SK-N-SH treated with all-trans-retinoic acid at 6 μM for 48 hours (cell line): ENCODE measurements at regions not wholly inside any gene's neighbourhood (a gene's known extent, or its start where the extent isn't known, plus 50 kb on each side); places are given as distances from the start of the nearest gene placed in this dataset.

ENCODE experiments used
- ARNTL ChIP-seq: fragments of 450-650 bp; formaldehyde crosslinking; IDR thresholded peaks from 2 replicates; pipeline ENCODE4 v1.5.0; 2020; ENCODE audit warnings: low read depth, mild to moderate bottlenecking, moderate library complexity, borderline replicate concordance
- BACH2 ChIP-seq: fragments of 250-450 bp; sonication (Bioruptor Pico); IDR thresholded peaks from 2 replicates; pipeline ENCODE4 v1.9.0; 2021; ENCODE audit warnings: mild to moderate bottlenecking, borderline replicate concordance
- ESRRG ChIP-seq: fragments of 250-450 bp; sonication (Bioruptor Pico); IDR thresholded peaks from 2 replicates; pipeline ENCODE4 v1.6.1; 2021; ENCODE audit warnings: mild to moderate bottlenecking
- GLIS3 ChIP-seq: fragments of 250-450 bp; sonication (Bioruptor Pico); IDR thresholded peaks from 2 replicates; pipeline ENCODE4 v1.5.0; 2020; ENCODE audit warnings: mild to moderate bottlenecking, moderate library complexity
- PPARA ChIP-seq: fragments of 250-450 bp; sonication (Bioruptor Pico); IDR thresholded peaks from 2 replicates; pipeline ENCODE4 v1.5.0; 2020; ENCODE audit warnings: mild to moderate bottlenecking, borderline replicate concordance
- RARB ChIP-seq: fragments of 250-450 bp; sonication (Bioruptor Pico); IDR thresholded peaks from 2 replicates; pipeline ENCODE4 v1.8.0; 2021; ENCODE audit warnings: mild to moderate bottlenecking, moderate library complexity
- ZC3H10 ChIP-seq: fragments of 250-450 bp; sonication (Bioruptor Pico); IDR thresholded peaks from 2 replicates; pipeline ENCODE4 v1.5.1; 2021; ENCODE audit warnings: mild to moderate bottlenecking, moderate library complexity
- ZFP3 ChIP-seq: fragments of 250-450 bp; sonication (Bioruptor Pico); IDR thresholded peaks from 2 replicates; pipeline ENCODE4 v1.5.0; 2020; ENCODE audit warnings: mild to moderate bottlenecking, moderate library complexity
- ZNF565 ChIP-seq: fragments of 450-650 bp; formaldehyde crosslinking; conservative IDR thresholded peaks from 2 replicates; pipeline ENCODE4 v1.5.0; 2020; ENCODE audit warnings: low read depth, mild to moderate bottlenecking, moderate library complexity
- ZNF70 ChIP-seq: fragments of 450-650 bp; formaldehyde crosslinking; IDR thresholded peaks from 2 replicates; pipeline ENCODE4 v1.5.0; 2020; ENCODE audit warnings: mild to moderate bottlenecking, moderate library complexity
- TF ChIP-seq, protein P1 (sequence below): fragments of 250-450 bp; sonication (Bioruptor Pico); IDR thresholded peaks from 2 replicates; pipeline ENCODE4 v1.8.0; 2020; ENCODE audit warnings: mild to moderate bottlenecking, moderate library complexity, borderline replicate concordance
- TF ChIP-seq, protein P2 (sequence below): fragments of 250-450 bp; sonication (Bioruptor Pico); IDR thresholded peaks from 2 replicates; pipeline ENCODE4 v1.8.0; 2021; ENCODE audit warnings: low read depth, mild to moderate bottlenecking, moderate library complexity, borderline replicate concordance
- TF ChIP-seq, protein P3 (sequence below): fragments of 250-450 bp; sonication (Bioruptor Pico); IDR thresholded peaks from 2 replicates; pipeline ENCODE4 v1.5.1; 2021; ENCODE audit warnings: mild to moderate bottlenecking, moderate library complexity

DNA sequence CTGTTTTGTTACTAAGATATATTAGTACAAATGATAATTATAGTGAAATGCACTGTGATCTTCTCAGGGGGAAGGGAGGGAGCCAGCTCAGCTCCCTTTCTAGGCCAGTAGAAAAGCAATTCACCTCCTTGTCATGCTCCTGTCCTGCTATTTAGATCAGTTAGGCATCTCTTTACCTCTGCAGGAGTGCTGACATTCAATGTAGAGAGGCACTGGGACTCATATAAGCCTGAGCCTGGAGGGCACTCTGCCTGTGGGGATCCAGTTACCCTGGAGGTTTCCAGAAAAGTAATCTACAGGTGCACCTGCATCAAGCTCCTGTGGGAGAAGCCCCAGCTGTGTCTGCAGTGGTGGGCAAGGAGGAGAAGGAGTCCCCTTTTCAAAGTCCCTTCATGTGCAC is 277.0 kb downstream of the CPS1 start:
- TF ChIP-seq RARB (CRISPR knock-in tag) (no peak), ARNTL (CRISPR knock-in tag) (no peak), ZC3H10 (CRISPR knock-in tag) (no peak), PPARA (CRISPR knock-in tag) (no peak), ZNF70 (CRISPR knock-in tag) (no peak), ZNF565 (CRISPR knock-in tag) (no peak), BACH2 (CRISPR knock-in tag) (no peak), ESRRG (CRISPR knock-in tag) (no peak), GLIS3 (CRISPR knock-in tag) (no peak), ZFP3 (CRISPR knock-in tag) (no peak)
- TF ChIP-seq, protein P1, sequence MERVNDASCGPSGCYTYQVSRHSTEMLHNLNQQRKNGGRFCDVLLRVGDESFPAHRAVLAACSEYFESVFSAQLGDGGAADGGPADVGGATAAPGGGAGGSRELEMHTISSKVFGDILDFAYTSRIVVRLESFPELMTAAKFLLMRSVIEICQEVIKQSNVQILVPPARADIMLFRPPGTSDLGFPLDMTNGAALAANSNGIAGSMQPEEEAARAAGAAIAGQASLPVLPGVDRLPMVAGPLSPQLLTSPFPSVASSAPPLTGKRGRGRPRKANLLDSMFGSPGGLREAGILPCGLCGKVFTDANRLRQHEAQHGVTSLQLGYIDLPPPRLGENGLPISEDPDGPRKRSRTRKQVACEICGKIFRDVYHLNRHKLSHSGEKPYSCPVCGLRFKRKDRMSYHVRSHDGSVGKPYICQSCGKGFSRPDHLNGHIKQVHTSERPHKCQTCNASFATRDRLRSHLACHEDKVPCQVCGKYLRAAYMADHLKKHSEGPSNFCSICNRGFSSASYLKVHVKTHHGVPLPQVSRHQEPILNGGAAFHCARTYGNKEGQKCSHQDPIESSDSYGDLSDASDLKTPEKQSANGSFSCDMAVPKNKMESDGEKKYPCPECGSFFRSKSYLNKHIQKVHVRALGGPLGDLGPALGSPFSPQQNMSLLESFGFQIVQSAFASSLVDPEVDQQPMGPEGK (CRISPR knock-in tag) = no peak
- TF ChIP-seq, protein P2, sequence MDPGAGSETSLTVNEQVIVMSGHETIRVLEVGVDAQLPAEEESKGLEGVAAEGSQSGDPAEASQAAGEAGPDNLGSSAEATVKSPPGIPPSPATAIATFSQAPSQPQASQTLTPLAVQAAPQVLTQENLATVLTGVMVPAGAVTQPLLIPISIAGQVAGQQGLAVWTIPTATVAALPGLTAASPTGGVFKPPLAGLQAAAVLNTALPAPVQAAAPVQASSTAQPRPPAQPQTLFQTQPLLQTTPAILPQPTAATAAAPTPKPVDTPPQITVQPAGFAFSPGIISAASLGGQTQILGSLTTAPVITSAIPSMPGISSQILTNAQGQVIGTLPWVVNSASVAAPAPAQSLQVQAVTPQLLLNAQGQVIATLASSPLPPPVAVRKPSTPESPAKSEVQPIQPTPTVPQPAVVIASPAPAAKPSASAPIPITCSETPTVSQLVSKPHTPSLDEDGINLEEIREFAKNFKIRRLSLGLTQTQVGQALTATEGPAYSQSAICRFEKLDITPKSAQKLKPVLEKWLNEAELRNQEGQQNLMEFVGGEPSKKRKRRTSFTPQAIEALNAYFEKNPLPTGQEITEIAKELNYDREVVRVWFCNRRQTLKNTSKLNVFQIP (CRISPR knock-in tag) = no peak
- TF ChIP-seq, protein P3, sequence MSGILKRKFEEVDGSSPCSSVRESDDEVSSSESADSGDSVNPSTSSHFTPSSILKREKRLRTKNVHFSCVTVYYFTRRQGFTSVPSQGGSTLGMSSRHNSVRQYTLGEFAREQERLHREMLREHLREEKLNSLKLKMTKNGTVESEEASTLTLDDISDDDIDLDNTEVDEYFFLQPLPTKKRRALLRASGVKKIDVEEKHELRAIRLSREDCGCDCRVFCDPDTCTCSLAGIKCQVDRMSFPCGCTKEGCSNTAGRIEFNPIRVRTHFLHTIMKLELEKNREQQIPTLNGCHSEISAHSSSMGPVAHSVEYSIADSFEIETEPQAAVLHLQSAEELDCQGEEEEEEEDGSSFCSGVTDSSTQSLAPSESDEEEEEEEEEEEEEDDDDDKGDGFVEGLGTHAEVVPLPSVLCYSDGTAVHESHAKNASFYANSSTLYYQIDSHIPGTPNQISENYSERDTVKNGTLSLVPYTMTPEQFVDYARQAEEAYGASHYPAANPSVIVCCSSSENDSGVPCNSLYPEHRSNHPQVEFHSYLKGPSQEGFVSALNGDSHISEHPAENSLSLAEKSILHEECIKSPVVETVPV (CRISPR knock-in tag) = no peak
